ENCODE measurements at regions not wholly inside any gene's neighbourhood (a gene's known extent, or its start where the extent isn't known, plus 50 kb on each side); places are given as distances from the start of the nearest gene placed in this dataset.

DNA sequence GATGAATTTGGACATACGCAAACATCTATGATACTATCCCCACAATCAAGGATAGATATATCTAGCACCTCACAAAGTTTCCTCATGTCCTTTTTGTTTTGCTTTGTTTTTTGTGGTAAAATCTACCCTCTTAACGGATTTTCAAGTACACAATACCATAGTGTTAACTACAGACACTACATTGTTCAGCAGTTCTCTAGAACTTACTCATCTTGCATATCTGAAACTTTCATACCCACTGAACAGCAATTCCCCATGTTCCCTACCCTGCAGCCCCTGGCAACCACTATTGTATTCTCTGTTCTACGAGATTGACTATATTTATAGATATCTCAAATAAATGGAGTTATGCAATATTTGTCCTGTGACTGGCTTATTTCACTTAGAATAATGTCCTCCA is 58.1 kb upstream of the TJP1 start:
- no peak for DNase-seq (ENCODE audit: low read depth in 4 of 4, low spot score in 1 of 4)

DNA sequence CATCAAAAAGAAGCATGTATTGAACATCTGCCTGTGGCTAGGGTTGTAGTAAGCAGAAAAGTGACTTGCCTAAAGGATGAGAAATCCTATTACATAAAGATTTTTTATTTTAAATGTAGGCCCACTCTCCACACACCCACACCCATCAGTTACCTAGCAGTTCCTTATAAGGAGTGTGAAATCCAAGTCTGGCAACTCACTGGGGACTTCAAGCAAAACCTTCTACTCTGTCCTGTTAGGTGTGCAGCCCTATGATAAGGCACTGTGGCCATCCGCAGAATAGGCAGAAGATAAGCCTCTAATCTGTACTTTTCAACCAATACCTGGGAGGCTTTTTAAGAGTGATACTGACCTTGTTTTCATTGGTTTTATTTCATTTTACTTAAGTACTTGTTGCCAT is 52.7 kb upstream of the TJP1 start:
- DNase-seq (ENCODE audit: low read depth in 4 of 4, low spot score in 1 of 4) = no peak

DNA sequence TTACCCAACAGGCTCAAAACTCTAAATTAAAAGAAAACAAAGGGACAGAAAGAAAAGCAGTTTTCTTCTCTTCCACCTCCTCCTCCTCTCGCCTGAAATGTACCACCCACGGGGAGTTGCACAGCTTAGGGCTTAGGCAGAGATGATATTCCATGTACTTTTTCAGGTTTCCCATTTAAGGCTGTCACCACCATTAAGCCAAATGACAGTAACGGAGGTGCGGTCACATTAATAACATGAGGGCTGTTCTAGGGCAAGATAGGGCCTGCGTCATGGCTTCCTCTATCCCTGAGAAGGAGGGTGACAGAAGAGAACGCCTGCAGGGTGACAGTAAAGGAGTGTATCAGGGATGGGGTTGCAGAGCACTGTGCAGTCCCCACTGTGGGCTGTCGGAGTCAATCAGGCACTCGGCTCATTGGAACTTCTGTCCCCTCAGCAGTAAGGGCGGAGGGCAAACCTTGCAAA is 51.7 kb upstream of the TJP1 start:
- DNase-seq (ENCODE audit: low read depth in 4 of 4, low spot score in 1 of 4) = no peak

DNA sequence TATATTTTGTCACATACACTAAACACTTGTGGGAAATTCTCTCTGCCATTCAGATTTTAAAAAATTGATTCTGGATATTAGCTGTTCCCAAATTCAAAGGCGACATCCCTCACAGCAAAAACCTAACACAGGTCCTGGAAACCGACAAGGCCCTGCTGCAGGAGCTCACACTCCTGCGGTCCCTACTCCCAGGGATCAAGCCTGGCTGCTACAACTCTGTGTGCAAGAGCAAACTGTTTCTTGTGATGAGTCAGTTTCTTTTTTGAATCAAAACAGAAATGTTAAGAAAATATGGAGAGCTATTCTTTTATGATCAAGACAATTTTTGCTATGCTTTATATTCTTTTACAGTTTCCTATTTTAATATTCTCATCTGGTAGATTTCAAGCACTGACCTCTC is 51.0 kb upstream of the TJP1 start:
- no peak for DNase-seq (ENCODE audit: low read depth in 4 of 4, low spot score in 1 of 4)

DNA sequence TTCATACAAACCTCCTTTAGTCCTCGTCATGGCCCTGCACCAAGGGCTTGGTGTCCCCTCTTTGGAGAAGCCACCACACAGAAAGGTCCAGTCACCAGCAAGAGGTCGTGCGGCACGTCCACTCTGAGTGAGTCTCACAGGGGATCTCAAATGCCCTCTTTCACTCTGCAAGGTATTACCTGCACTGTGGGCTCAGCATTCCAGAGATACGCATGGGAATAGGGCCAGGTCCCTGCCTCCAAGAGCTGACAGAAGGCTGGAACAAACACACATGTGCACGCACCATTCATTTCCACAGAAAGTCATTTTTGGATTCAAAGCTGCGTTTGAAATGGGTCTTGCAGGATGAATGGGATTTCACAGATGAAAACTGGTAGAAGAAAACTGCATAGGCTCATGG is 50.4 kb upstream of the TJP1 start:
- DNase-seq (ENCODE audit: low read depth in 4 of 4, low spot score in 1 of 4) = no peak

All from stimulated activated CD4-positive, alpha-beta T cell treated with anti-CD3 and anti-CD28 coated beads, Interleukin-1b, Interleukin-23, amount 100 ng/mL, for 24 hours (primary cell).